ENCODE measurements at regions not wholly inside any gene's neighbourhood (a gene's known extent, or its start where the extent isn't known, plus 50 kb on each side); places are given as distances from the start of the nearest gene placed in this dataset.

DNA sequence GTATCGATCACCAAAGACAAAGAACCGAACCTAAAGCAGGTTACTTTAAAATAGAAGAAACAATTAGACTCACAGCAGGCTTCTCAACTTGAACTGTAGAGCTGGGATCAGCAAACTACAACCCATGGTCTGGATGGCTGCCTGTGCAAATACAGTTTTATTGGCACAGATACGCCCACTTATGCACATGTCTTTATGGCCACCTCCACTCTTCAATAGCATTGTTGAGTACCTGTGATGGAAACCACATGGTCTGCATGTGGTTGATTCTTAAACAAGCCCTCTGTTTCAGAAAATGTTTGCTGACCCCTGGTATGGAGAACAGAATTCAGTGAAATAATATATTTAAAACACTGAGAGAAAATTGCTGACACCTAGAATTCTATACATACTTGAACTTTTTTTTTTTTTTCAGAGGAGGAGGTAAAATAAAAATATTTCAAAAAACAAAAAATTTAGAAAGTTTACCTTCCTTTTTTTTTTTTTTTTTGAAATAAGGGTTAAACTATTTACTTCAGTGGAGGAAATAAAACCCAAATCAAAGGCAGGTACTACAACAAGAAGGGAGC is 263.8 kb upstream of the ATP10A start:
- TF ChIP-seq POLR2AphosphoS5 (IDR thresholded peaks at IDR 0.05) (no peak), POLR2A (IDR thresholded peaks at IDR 0.05; ENCODE audit: low read depth) (no peak)
- TF ChIP-seq, protein P1, sequence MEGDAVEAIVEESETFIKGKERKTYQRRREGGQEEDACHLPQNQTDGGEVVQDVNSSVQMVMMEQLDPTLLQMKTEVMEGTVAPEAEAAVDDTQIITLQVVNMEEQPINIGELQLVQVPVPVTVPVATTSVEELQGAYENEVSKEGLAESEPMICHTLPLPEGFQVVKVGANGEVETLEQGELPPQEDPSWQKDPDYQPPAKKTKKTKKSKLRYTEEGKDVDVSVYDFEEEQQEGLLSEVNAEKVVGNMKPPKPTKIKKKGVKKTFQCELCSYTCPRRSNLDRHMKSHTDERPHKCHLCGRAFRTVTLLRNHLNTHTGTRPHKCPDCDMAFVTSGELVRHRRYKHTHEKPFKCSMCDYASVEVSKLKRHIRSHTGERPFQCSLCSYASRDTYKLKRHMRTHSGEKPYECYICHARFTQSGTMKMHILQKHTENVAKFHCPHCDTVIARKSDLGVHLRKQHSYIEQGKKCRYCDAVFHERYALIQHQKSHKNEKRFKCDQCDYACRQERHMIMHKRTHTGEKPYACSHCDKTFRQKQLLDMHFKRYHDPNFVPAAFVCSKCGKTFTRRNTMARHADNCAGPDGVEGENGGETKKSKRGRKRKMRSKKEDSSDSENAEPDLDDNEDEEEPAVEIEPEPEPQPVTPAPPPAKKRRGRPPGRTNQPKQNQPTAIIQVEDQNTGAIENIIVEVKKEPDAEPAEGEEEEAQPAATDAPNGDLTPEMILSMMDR (IDR thresholded peaks at IDR 0.05), result no peak
